H1 (cell line): ENCODE measurements at regions not wholly inside any gene's neighbourhood (a gene's known extent, or its start where the extent isn't known, plus 50 kb on each side); places are given as distances from the start of the nearest gene placed in this dataset.

Source experiments
- CTCF ChIA-PET: fragments of 300-600 bp; sonication (Branson Sonifier 250); formaldehyde crosslinking; loops from one replicate; lab custom pipeline; 2021; ENCODE audit not compliant: partially characterized antibody; lab: Charles Lee
- POLR2A ChIA-PET: fragments of 300-600 bp; sonication (Branson Sonifier 250); formaldehyde crosslinking; loops from one replicate; lab custom pipeline; 2021; ENCODE audit warnings: inconsistent platforms; ENCODE audit not compliant: partially characterized antibody; lab: Charles Lee
- DNase-seq, 2 experiments: peaks; one replicate each; pipeline versions ENCODE4 v3.0.0 to v3.0.0-alpha.2; 2010 to 2022; ENCODE audit warnings: low spot score in 2 of 2, low read depth in 1 of 2, mixed read lengths in 1 of 2
- FAIRE-seq: peaks from 2 replicates; lab custom pipeline; 2011; peaks lifted over from hg19 to GRCh38; lab: Jason Lieb, UNC
- H2AFZ ChIP-seq: 2 replicates; pipeline ENCODE4 v1.8.1; 2012; ENCODE audit warnings: low read length, inconsistent platforms
- H2AK5ac ChIP-seq: 2 replicates; pipeline ENCODE4 v1.6.1; 2013; ENCODE audit warnings: low read depth, low read length
- H2BK120ac ChIP-seq: replicated peaks from 2 replicates; pipeline ENCODE3; 2013; ENCODE audit warnings: low read depth, low read length, inconsistent platforms
- H2BK12ac ChIP-seq: 2 replicates; pipeline ENCODE4 v1.6.1; 2013; ENCODE audit warnings: low read depth, low read length
- H2BK15ac ChIP-seq: 2 replicates; pipeline ENCODE4 v1.6.1; 2013; ENCODE audit warnings: low read length
- H2BK20ac ChIP-seq: 2 replicates; pipeline ENCODE4 v1.6.1; 2013; ENCODE audit warnings: low read length
- H2BK5ac ChIP-seq: 2 replicates; pipeline ENCODE4 v1.6.1; 2013; ENCODE audit warnings: low read depth, low read length
- H3K14ac ChIP-seq: 2 replicates; pipeline ENCODE4 v1.6.1; 2013; ENCODE audit warnings: inconsistent platforms; ENCODE audit not compliant: insufficient read length
- H3K18ac ChIP-seq: 2 replicates; pipeline ENCODE4 v1.6.1; 2013; ENCODE audit warnings: low read length; ENCODE audit errors: extremely low read depth
- H3K23ac ChIP-seq: 2 replicates; pipeline ENCODE4 v1.6.1; 2013; ENCODE audit warnings: inconsistent platforms; ENCODE audit not compliant: insufficient read length
- H3K23me2 ChIP-seq: 2 replicates; pipeline ENCODE4 v1.6.1; 2013; ENCODE audit warnings: low read depth, low read length
- H3K27ac ChIP-seq: 2 replicates; pipeline ENCODE4 v1.6.1; 2011; ENCODE audit warnings: low read depth, low read length, inconsistent platforms
- H3K27me3 ChIP-seq, 4 experiments: replicated peaks in 1 of 4; 1 replicate in 1 of 4; 2 replicates in 3 of 4; pipeline versions ENCODE4 v1.6.1 to v1.8.1; 2011 to 2013; ENCODE audit warnings: low read length in 3 of 4, mild to moderate bottlenecking in 3 of 4, inconsistent platforms in 2 of 4, mixed read lengths in 2 of 4, moderate library complexity in 1 of 4; ENCODE audit not compliant: control insufficient read depth in 3 of 4, insufficient read depth in 3 of 4; ENCODE audit errors: extremely low read depth in 1 of 4
- H3K36me3 ChIP-seq, 4 experiments: 2 replicates each; pipeline versions ENCODE4 v1.6.1 to v1.8.1; 2011 to 2013; ENCODE audit warnings: mild to moderate bottlenecking in 4 of 4, low read length in 3 of 4, moderate library complexity in 2 of 4, control low read depth in 1 of 4, inconsistent platforms in 1 of 4; ENCODE audit not compliant: insufficient read depth in 4 of 4, control insufficient read depth in 2 of 4
- H3K4ac ChIP-seq: replicated peaks from 2 replicates; pipeline ENCODE3; 2013; ENCODE audit warnings: low read length, low read depth, mixed read lengths, inconsistent platforms; ENCODE audit not compliant: insufficient read length
- H3K4me1 ChIP-seq, 4 experiments: replicated peaks in 1 of 4; 1 replicate in 1 of 4; 2 replicates in 3 of 4; pipeline versions ENCODE4 v1.6.1 to v1.8.1; 2011 to 2013; ENCODE audit warnings: low read length in 3 of 4, inconsistent platforms in 2 of 4, mixed read lengths in 1 of 4; ENCODE audit not compliant: insufficient read depth in 4 of 4, control insufficient read depth in 3 of 4
- H3K4me2 ChIP-seq, 2 experiments: 2 replicates each; pipeline versions ENCODE4 v1.6.1 to v1.8.1; 2011 to 2013; ENCODE audit warnings: low read depth in 2 of 2, low read length in 2 of 2, control low read depth in 1 of 2, inconsistent platforms in 1 of 2, mild to moderate bottlenecking in 1 of 2; ENCODE audit not compliant: insufficient read depth in 1 of 2
- H3K4me3 ChIP-seq, 4 experiments: fragments of 200-600, 300-600 bp in 1 of 4; sonication (generic), shearing (Covaris generic), sonication (Bioruptor Twin) in 1 of 4; 2 replicates each; pipeline versions ENCODE4 v1.5.1 to v1.8.1; 2011 to 2016; ENCODE audit warnings: low read length in 4 of 4, low read depth in 3 of 4, control low read depth in 2 of 4, inconsistent platforms in 2 of 4, mild to moderate bottlenecking in 2 of 4, mixed read lengths in 1 of 4, moderate library complexity in 1 of 4; ENCODE audit not compliant: insufficient read depth in 2 of 4; ENCODE audit errors: extremely low read depth in 1 of 4
- H3K56ac ChIP-seq: replicated peaks from 2 replicates; pipeline ENCODE3; 2013; ENCODE audit warnings: low read depth, mild to moderate bottlenecking, mixed read lengths, low read length, inconsistent platforms; ENCODE audit not compliant: insufficient read length
- H3K79me1 ChIP-seq: 2 replicates; pipeline ENCODE4 v1.6.1; 2013; ENCODE audit warnings: low read depth, low read length, control low read depth
- H3K79me2 ChIP-seq, 2 experiments: 2 replicates each; pipeline versions ENCODE4 v1.6.1 to v1.8.1; 2012 to 2013; ENCODE audit warnings: low read length in 2 of 2, mild to moderate bottlenecking in 2 of 2, inconsistent platforms in 1 of 2; ENCODE audit not compliant: insufficient read depth in 2 of 2, control insufficient read depth in 1 of 2
- H3K9ac ChIP-seq, 4 experiments: replicated peaks in 1 of 4; 1 replicate in 1 of 4; 2 replicates in 3 of 4; pipeline versions ENCODE4 v1.6.1 to v1.8.1; 2011 to 2013; ENCODE audit warnings: low read depth in 3 of 4, low read length in 3 of 4, control low read depth in 2 of 4, mild to moderate bottlenecking in 2 of 4, moderate library complexity in 2 of 4, inconsistent platforms in 1 of 4; ENCODE audit errors: extremely low read depth in 1 of 4
- H3K9me3 ChIP-seq, 2 experiments: 2 replicates each; pipeline versions ENCODE4 v1.6.1 to v1.8.1; 2012 to 2013; ENCODE audit warnings: mild to moderate bottlenecking in 2 of 2, moderate library complexity in 2 of 2, control low read depth in 1 of 2, inconsistent platforms in 1 of 2, low read depth in 1 of 2, low read length in 1 of 2, mixed read lengths in 1 of 2; ENCODE audit not compliant: insufficient read depth in 2 of 2
- H4K20me1 ChIP-seq, 2 experiments: replicated peaks in 1 of 2; 2 replicates each; pipeline versions ENCODE3 to v1.8.1; 2011 to 2013; ENCODE audit warnings: inconsistent platforms in 2 of 2, low read length in 2 of 2, mild to moderate bottlenecking in 1 of 2; ENCODE audit not compliant: insufficient read depth in 2 of 2, control insufficient read depth in 1 of 2
- H4K5ac ChIP-seq: 2 replicates; pipeline ENCODE4 v1.6.1; 2013; ENCODE audit warnings: low read length, low read depth, mixed read lengths, inconsistent platforms; ENCODE audit not compliant: insufficient read length
- H4K8ac ChIP-seq: 2 replicates; pipeline ENCODE4 v1.8.0; 2013; ENCODE audit warnings: mild to moderate bottlenecking, moderate library complexity, low read length, inconsistent platforms; ENCODE audit not compliant: insufficient read depth; ENCODE audit errors: extremely low read depth
- H4K91ac ChIP-seq: replicated peaks from 2 replicates; pipeline ENCODE3; 2013; ENCODE audit warnings: low read length, mixed read lengths, inconsistent platforms; ENCODE audit not compliant: insufficient read length
- NRF1 ChIP-seq: IDR thresholded peaks from 2 replicates; pipeline ENCODE4 v1.6.1; 2011; ENCODE audit warnings: mild to moderate bottlenecking, low read depth, low read length, improper control_type of control experiment
- SIX5 ChIP-seq: IDR thresholded peaks from 2 replicates; pipeline ENCODE4 v1.6.1; 2011; ENCODE audit warnings: mild to moderate bottlenecking, low read depth, low read length
- WGBS, 2 experiments: shearing (Covaris generic) in 1 of 2; methylation state at CpG; one replicate each; pipeline versions ENCODE4 v1.1.6 to v1.1.7; 2013 to 2015; ENCODE audit warnings: low lambda C conversion rate in 2 of 2, mixed read lengths in 2 of 2, inconsistent platforms in 1 of 2, low coverage in 1 of 2, missing lambda C conversion rate in 1 of 2; ENCODE audit not compliant: insufficient replicate concordance in 2 of 2, insufficient coverage in 1 of 2, insufficient read length in 1 of 2; ENCODE audit errors: extremely low coverage in 1 of 2, missing lambda C conversion rate in 1 of 2; 5-methylcytosine and 5-hydroxymethylcytosine counted together
- TF ChIP-seq, protein P1 (sequence below): IDR thresholded peaks from 2 replicates; pipeline ENCODE4 v1.6.1; 2012; ENCODE audit warnings: inconsistent platforms

DNA sequence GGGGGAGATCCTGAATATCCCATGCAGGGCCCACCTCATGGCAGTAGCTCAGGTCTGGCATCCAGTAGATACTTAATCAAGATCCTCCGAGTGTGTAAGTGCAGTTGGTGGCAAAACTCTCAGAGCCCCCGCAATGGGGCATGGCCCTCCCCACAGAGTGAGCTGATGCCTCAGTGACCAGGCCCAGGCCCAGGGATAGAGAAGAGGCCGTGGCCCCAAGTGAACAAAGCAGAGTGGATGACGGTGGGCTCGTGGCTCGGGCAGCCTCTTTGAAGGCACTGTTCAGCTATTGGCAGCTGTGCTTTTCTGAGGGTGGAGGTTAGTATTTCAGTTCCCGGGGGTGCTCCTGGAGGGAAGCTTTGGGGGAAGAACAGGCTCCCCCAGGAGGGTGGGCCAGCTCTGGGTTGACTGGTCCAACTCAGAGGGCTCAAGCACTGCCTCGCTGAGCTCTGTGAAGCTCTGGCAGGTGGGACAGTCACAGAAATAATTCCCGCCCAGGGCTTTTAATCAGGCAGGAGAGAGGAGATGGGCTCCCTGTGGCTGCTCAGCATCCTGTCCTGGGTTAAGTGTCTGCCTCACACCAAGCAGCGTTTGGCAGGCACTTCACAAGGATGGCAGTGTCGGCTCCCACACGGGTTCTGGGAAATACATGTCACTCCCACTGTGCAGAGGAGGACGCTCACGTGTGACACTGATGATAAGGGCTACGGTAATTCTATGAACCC lies 583.6 kb downstream of the TCERG1L start:
- no peak overlapping the region for H2BK12ac ChIP-seq
- H3K56ac ChIP-seq = no peak overlapping the region
- no peak overlapping the region for H4K8ac ChIP-seq
- peaks cover 0 to 4% of the 10 kb centered on the region in 2 experiments; a peak in 1 of 4 replicates for H3K9me3 ChIP-seq
- no peak overlapping the region for H4K5ac ChIP-seq
- no peak for FAIRE-seq
- no peak overlapping the region for H2BK20ac ChIP-seq
- no peak overlapping the region for H2AFZ ChIP-seq
- no peaks in the 10 kb centered on the region for H4K20me1 ChIP-seq
- H3K4me1 ChIP-seq = no peaks in the 10 kb centered on the region
- CTCF ChIA-PET = interaction anchor here (1.1 to 1.4 kb wide), 3 partner anchors 20 to 797 kb away, joined by 3 to 9 read pairs (median 4); no protein-coding TSS in a partner anchor
- no peak overlapping the region for H3K9ac ChIP-seq
- H3K4ac ChIP-seq = no peak overlapping the region
- H3K4me3 ChIP-seq = no peak overlapping the region
- H3K14ac ChIP-seq = no peak overlapping the region
- H4K91ac ChIP-seq = no peak overlapping the region
- no peak overlapping the region for H2AK5ac ChIP-seq
- H2BK15ac ChIP-seq = no peak overlapping the region
- TF ChIP-seq SIX5 = no peak
- TF ChIP-seq, protein P1, sequence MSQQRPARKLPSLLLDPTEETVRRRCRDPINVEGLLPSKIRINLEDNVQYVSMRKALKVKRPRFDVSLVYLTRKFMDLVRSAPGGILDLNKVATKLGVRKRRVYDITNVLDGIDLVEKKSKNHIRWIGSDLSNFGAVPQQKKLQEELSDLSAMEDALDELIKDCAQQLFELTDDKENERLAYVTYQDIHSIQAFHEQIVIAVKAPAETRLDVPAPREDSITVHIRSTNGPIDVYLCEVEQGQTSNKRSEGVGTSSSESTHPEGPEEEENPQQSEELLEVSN = peak; percentile 53
- TF ChIP-seq NRF1 = no peak
- H3K27ac ChIP-seq = no peak overlapping the region
- H3K79me1 ChIP-seq = no peaks in the 10 kb centered on the region
- no peaks in the 10 kb centered on the region for H3K23me2 ChIP-seq
- H3K27me3 ChIP-seq = no peaks in the 10 kb centered on the region
- no peak overlapping the region for H2BK5ac ChIP-seq
- no peak overlapping the region for H3K4me2 ChIP-seq
- H3K23ac ChIP-seq = no peak overlapping the region
- POLR2A ChIA-PET = no interaction called here
- no peaks in the 10 kb centered on the region for H3K36me3 ChIP-seq
- DNase-seq = no peak
- no peak overlapping the region for H3K18ac ChIP-seq
- whole genome bisulfite sequencing, 2 experiments = 89% methylated on average over 15 of the region's 15 CpGs; no CpG with 5 or more reads in 1 of the 2 experiments
- no peaks in the 10 kb centered on the region for H3K79me2 ChIP-seq
- H2BK120ac ChIP-seq = no peak overlapping the region
